GM12878 (cell line): ENCODE measurements at regions not wholly inside any gene's neighbourhood (a gene's known extent, or its start where the extent isn't known, plus 50 kb on each side); places are given as distances from the start of the nearest gene placed in this dataset.

Source experiments
- BCL11A ChIP-seq: IDR thresholded peaks from 2 replicates; pipeline ENCODE4 v1.6.1; 2011; ENCODE audit warnings: low read depth, low read length
- CTCF ChIP-seq, 3 experiments: IDR thresholded peaks in 2 of 3; conservative IDR thresholded peaks in 1 of 3; 2 replicates each; pipeline ENCODE4 v1.5.1; 2011; ENCODE audit warnings: low read depth in 3 of 3, low read length in 3 of 3, mild to moderate bottlenecking in 3 of 3, control low read depth in 2 of 3, moderate library complexity in 2 of 3, inconsistent platforms in 1 of 3, mixed read lengths in 1 of 3; ENCODE audit not compliant: control insufficient read depth in 2 of 3, insufficient read depth in 1 of 3; ENCODE audit errors: extremely low read depth in 1 of 3
- POLR2A ChIP-seq: IDR thresholded peaks from 2 replicates; pipeline ENCODE4 v1.6.1; 2011; ENCODE audit warnings: low read depth, mild to moderate bottlenecking, low read length
- POLR2AphosphoS5 ChIP-seq: IDR thresholded peaks from 2 replicates; pipeline ENCODE4 v1.6.1; 2011; ENCODE audit warnings: mild to moderate bottlenecking, low read length, inconsistent platforms
- TAF1 ChIP-seq: IDR thresholded peaks from 2 replicates; pipeline ENCODE4 v1.6.1; 2011; ENCODE audit warnings: mild to moderate bottlenecking, low read depth, low read length, borderline replicate concordance
- ZZZ3 ChIP-seq: IDR thresholded peaks from 2 replicates; pipeline ENCODE4 v1.6.1; 2011; ENCODE audit warnings: low read depth; ENCODE audit not compliant: control insufficient read depth, insufficient read length
- TF ChIP-seq, protein P1 (sequence below): IDR thresholded peaks from 2 replicates; pipeline ENCODE4 v1.6.1; 2012; ENCODE audit warnings: low read depth, low read length, improper control_type of control experiment

GRCh38 chr7:89837515-89837914 is 316.8 kb upstream of the STEAP1 start:
- TF ChIP-seq CTCF (IDR thresholded peaks at IDR 0.05 in 2 of 3, conservative IDR thresholded peaks at IDR 0.05 in 1 of 3; ENCODE audit: control insufficient read depth in 2 of 3, extremely low read depth in 1 of 3, insufficient read depth in 1 of 3, low read depth in 3 of 3, low read length in 3 of 3) (no peak), ZZZ3 (no peak), BCL11A (no peak), POLR2A (no peak), TAF1 (no peak), POLR2AphosphoS5 (no peak)
- TF ChIP-seq, protein P1, sequence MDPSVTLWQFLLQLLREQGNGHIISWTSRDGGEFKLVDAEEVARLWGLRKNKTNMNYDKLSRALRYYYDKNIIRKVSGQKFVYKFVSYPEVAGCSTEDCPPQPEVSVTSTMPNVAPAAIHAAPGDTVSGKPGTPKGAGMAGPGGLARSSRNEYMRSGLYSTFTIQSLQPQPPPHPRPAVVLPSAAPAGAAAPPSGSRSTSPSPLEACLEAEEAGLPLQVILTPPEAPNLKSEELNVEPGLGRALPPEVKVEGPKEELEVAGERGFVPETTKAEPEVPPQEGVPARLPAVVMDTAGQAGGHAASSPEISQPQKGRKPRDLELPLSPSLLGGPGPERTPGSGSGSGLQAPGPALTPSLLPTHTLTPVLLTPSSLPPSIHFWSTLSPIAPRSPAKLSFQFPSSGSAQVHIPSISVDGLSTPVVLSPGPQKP, result no peak
